Dendritic cell treated with granulocyte-macrophage colony-stimulating factor and Interleukin-4, amounts not matched to agents 40 ng/mL and 50 ng/mL, for 4 days (primary cell): ENCODE measurements at regions not wholly inside any gene's neighbourhood (a gene's known extent, or its start where the extent isn't known, plus 50 kb on each side); places are given as distances from the start of the nearest gene placed in this dataset.
"Not testable (repeated sequence)": the region's sequence is repeated elsewhere in the genome, so short reads cannot be mapped to it uniquely, and the experiment has no call there.

Experiments used
- H3K27ac Mint-ChIP-seq: one replicate; pipeline ENCODE4 v1.8.0; 2022; ENCODE audit warnings: mild to moderate bottlenecking, mixed read lengths
- H3K27me3 Mint-ChIP-seq: one replicate; pipeline ENCODE4 v1.8.0; 2022; ENCODE audit warnings: mild to moderate bottlenecking, mixed read lengths
- H3K36me3 Mint-ChIP-seq: one replicate; pipeline ENCODE4 v1.8.0; 2022; ENCODE audit warnings: low read depth, mixed read lengths
- H3K4me1 Mint-ChIP-seq: one replicate; pipeline ENCODE4 v1.8.0; 2022; ENCODE audit warnings: low read depth, mixed read lengths
- H3K4me3 Mint-ChIP-seq: one replicate; pipeline ENCODE4 v1.8.0; 2022; ENCODE audit warnings: mild to moderate bottlenecking, moderate library complexity, mixed read lengths
- H3K9me3 Mint-ChIP-seq: one replicate; pipeline ENCODE4 v1.8.0; 2022; ENCODE audit warnings: mixed read lengths
- intact Hi-C: fragments of 100-400 bp; cut with micrococcal nuclease; formaldehyde crosslinking; loops from one replicate; pipeline ENCODE4 v1.15.0; 2022

DNA sequence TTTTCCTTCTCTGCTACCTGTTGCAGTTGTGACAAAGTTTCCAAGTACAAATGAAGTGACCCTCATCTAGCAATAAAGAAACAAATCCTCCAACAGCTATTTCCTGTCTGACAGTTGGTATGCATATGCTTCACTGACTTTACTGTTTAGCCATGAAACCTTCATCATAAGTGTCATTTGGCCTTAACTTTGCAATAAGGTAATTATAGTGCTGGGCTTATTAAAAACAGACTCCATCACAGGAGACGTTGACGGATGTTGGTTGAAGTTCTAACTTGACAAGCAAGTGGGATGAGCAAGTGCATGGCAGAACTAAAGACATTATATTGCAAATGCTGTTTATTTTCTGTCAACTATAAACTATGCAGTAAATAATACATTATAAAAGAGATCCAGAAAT lies 425.2 kb downstream of the RPS29 start:
- Mint-ChIP-seq H3K27me3 (no peaks in the 10 kb centered on the region), H3K4me3 (no peak overlapping the region), H3K4me1 (no peaks in the 10 kb centered on the region), H3K36me3 (no peaks in the 10 kb centered on the region), H3K27ac (no peak overlapping the region), H3K9me3 (no peaks in the 10 kb centered on the region)
- intact Hi-C loops = no loop called here

GRCh38 chr14:49159081-49159480 lies 427.1 kb downstream of the RPS29 start:
- H3K27ac Mint-ChIP-seq = no peak overlapping the region
- no peak overlapping the region for H3K4me3 Mint-ChIP-seq
- intact Hi-C loops = no loop called here
- no peaks in the 10 kb centered on the region for H3K27me3 Mint-ChIP-seq
- no peaks in the 10 kb centered on the region for H3K9me3 Mint-ChIP-seq
- H3K36me3 Mint-ChIP-seq = no peaks in the 10 kb centered on the region
- no peaks in the 10 kb centered on the region for H3K4me1 Mint-ChIP-seq

DNA sequence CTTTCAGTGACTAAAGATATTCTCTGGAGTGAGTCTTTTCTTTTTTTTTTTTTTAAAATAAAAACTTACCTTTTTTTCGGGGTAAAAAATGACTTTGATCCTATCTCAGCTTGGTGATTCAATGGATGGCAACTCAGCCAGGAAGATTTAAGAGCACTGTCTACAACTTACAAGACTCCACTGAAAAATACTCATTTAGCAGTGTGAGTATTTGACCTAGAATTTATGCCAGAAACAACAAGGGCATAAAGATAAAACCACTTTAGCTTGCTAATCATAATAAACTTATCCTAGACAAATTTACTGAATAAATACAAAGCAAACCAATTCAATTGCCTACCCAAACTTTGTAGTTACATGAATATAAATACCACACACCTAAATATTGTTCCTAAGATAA lies 446.6 kb downstream of the RPS29 start:
- Mint-ChIP-seq H3K9me3 (no peaks in the 10 kb centered on the region), H3K36me3 (no peaks in the 10 kb centered on the region), H3K27me3 (no peaks in the 10 kb centered on the region), H3K27ac (no peak overlapping the region), H3K4me3 (no peak overlapping the region), H3K4me1 (no peaks in the 10 kb centered on the region)
- intact Hi-C loops = no loop called here

DNA sequence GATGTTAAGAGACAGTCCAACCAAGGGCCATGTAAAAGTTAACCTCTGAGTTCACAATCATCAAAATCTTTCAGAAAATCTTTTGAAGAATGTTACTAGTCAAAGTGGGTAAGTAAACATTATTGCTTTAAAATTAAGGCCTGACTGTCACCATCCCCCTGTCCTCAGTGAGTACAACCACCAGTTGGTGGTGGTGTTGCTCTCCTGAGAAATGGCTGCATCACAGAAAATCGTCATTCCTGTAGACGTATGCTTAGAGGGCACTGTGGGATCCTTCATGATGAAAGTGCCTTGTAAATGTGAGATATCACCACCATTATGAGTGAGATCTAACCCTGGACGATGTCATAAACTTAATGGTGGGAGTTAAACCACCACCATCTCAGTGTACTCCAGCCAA lies 451.2 kb downstream of the RPS29 start:
- Mint-ChIP-seq H3K27ac (no peak overlapping the region), H3K4me3 (no peak overlapping the region), H3K36me3 (no peaks in the 10 kb centered on the region), H3K9me3 (peaks cover 11% of the 10 kb centered on the region), H3K27me3 (no peaks in the 10 kb centered on the region), H3K4me1 (no peaks in the 10 kb centered on the region)
- intact Hi-C loops = no loop called here

DNA sequence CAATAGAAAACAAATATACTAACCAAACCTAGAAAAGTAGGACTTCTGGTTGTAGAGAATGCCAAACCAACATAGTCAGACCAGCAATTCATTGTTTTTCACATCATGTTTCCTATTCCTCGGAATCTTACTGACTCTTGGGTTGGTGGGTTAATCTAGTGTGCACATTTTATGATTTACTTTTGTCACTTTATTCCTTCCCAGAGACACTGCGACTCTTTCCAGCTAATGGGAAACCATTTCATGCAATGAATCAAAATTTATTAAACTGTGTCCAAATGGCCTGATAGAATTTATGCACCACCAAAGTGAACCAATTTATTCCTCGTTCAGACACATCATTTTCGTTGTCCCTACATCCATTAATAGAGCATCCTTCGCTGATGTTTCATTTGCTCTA lies 464.9 kb downstream of the RPS29 start:
- H3K4me3 Mint-ChIP-seq = no peak overlapping the region
- intact Hi-C loops = no loop called here
- no peaks in the 10 kb centered on the region for H3K36me3 Mint-ChIP-seq
- no peaks in the 10 kb centered on the region for H3K9me3 Mint-ChIP-seq
- no peaks in the 10 kb centered on the region for H3K27me3 Mint-ChIP-seq
- no peaks in the 10 kb centered on the region for H3K4me1 Mint-ChIP-seq
- no peak overlapping the region for H3K27ac Mint-ChIP-seq

GRCh38 chr14:49114161-49114893 lies 471.9 kb downstream of the RPS29 start:
- H3K4me3 Mint-ChIP-seq = no peak overlapping the region

GRCh38 chr14:49106741-49107667 lies 479.2 kb downstream of the RPS29 start:
- H3K4me1 Mint-ChIP-seq = no peaks in the 10 kb centered on the region
- H3K36me3 Mint-ChIP-seq = no peaks in the 10 kb centered on the region
- intact Hi-C loops = no loop called here
- no peak overlapping the region for H3K27ac Mint-ChIP-seq
- H3K27me3 Mint-ChIP-seq = no peaks in the 10 kb centered on the region
- peaks cover 8% of the 10 kb centered on the region for H3K9me3 Mint-ChIP-seq
- no peak overlapping the region for H3K4me3 Mint-ChIP-seq

More at GRCh38 chr14:49114161-49114893, 471.9 kb downstream of the RPS29 start:
- no peaks in the 10 kb centered on the region for H3K27me3 Mint-ChIP-seq
- H3K36me3 Mint-ChIP-seq = no peaks in the 10 kb centered on the region
- intact Hi-C loops = no loop called here
- H3K4me1 Mint-ChIP-seq = no peaks in the 10 kb centered on the region
- H3K27ac Mint-ChIP-seq = no peak overlapping the region
- H3K9me3 Mint-ChIP-seq = no peaks in the 10 kb centered on the region

DNA sequence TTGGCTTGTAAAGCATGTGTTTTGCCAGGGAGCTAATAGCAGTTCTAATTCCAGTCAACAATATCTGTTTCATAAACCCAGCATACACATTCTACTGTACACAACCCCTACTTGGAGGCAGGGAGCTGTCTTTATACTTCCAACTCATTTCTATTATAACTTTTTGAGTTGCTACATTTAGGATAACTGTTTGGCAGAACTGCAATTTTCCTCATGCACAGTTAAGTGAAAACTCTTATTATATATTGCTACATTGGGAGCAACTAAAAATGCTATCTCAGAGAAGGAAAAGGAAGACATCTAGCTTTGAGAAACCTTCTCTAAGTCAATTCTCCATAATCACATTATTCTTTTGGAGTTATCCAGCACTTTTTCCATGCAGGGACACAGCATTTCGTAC lies 480.2 kb downstream of the RPS29 start:
- intact Hi-C loops = no loop called here
- Mint-ChIP-seq H3K4me3 (no peak overlapping the region), H3K27ac (no peak overlapping the region), H3K9me3 (peaks cover 8% of the 10 kb centered on the region), H3K27me3 (no peaks in the 10 kb centered on the region), H3K36me3 (no peaks in the 10 kb centered on the region), H3K4me1 (no peaks in the 10 kb centered on the region)

GRCh38 chr14:49105512-49105911 lies 480.7 kb downstream of the RPS29 start:
- peaks cover 8% of the 10 kb centered on the region for H3K9me3 Mint-ChIP-seq
- H3K27me3 Mint-ChIP-seq = no peaks in the 10 kb centered on the region
- H3K27ac Mint-ChIP-seq = no peak overlapping the region
- H3K36me3 Mint-ChIP-seq = no peaks in the 10 kb centered on the region
- intact Hi-C loops = no loop called here
- no peaks in the 10 kb centered on the region for H3K4me1 Mint-ChIP-seq
- no peak overlapping the region for H3K4me3 Mint-ChIP-seq

DNA sequence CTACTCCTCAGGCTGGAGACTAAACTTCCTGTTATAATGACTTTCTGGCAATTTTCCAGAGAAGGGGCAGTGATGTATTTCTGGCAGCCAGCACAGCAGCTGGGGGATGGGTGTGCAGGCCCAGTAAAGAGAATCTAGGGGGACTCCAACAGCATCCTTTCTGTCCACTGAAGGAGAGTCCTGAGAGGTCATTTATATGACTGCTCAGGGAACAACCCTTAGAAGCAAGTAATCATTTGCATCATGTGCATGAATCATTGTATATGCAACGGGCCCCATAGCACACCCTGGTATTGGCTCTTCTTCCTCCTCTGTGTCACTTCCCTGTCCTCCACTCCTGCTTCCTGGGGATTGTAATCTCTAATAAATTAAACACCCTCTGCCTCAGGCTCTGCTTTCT lies 493.8 kb downstream of the RPS29 start:
- Mint-ChIP-seq H3K27ac (no peak overlapping the region), H3K27me3 (no peaks in the 10 kb centered on the region), H3K9me3 (no peaks in the 10 kb centered on the region), H3K4me3 (no peak overlapping the region), H3K36me3 (no peaks in the 10 kb centered on the region), H3K4me1 (no peaks in the 10 kb centered on the region)
- intact Hi-C loops = no loop called here

- no peak overlapping the region for H3K4me3 Mint-ChIP-seq
- H3K27ac Mint-ChIP-seq = no peak overlapping the region
- no peaks in the 10 kb centered on the region for H3K36me3 Mint-ChIP-seq
- intact Hi-C loops = no loop called here
- no peaks in the 10 kb centered on the region for H3K27me3 Mint-ChIP-seq
- no peaks in the 10 kb centered on the region for H3K4me1 Mint-ChIP-seq
- no peaks in the 10 kb centered on the region for H3K9me3 Mint-ChIP-seq
These were observed 497.1 kb downstream of the RPS29 start for GRCh38 chr14:49089107-49089506.

DNA sequence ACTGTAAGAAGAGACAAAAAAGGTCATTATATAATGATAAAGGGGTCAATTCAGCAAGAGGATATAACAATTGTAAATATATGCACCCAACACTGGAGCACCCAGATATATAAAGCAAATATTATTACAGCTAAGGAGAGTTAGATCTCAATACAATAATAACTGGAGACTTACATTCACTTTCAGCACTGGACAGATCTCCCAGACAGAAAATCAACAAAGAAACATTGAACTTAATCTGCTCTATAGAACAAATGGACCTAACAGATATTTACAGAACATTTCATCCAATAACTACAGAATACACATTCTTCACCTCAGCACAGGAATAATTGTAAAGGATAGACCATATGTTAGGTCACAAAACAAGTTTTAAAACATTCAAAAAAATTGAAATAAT lies 512.9 kb downstream of the RPS29 start:
- intact Hi-C loops, H3K27me3 Mint-ChIP-seq, H3K4me1 Mint-ChIP-seq: not testable (repeated sequence)

GRCh38 chr14:49058511-49058910 lies 527.7 kb downstream of the RPS29 start:
- Mint-ChIP-seq H3K4me3 (no peak overlapping the region), H3K4me1 (no peaks in the 10 kb centered on the region), H3K27me3 (no peaks in the 10 kb centered on the region), H3K27ac (no peak overlapping the region), H3K36me3 (no peaks in the 10 kb centered on the region), H3K9me3 (peaks cover under 1% of the 10 kb centered on the region)
- intact Hi-C loops = no loop called here

More for the DNA sequence above, 512.9 kb downstream of the RPS29 start:
- H3K36me3 Mint-ChIP-seq, H3K4me3 Mint-ChIP-seq, H3K27ac Mint-ChIP-seq: not testable (repeated sequence)
- H3K9me3 Mint-ChIP-seq = peaks cover 14% of the 10 kb centered on the region

GRCh38 chr14:49057838-49058510 lies 528.2 kb downstream of the RPS29 start:
- Mint-ChIP-seq H3K4me3 (no peak overlapping the region), H3K27me3 (no peaks in the 10 kb centered on the region), H3K4me1 (no peaks in the 10 kb centered on the region), H3K9me3 (no peaks in the 10 kb centered on the region), H3K36me3 (no peaks in the 10 kb centered on the region), H3K27ac (no peak overlapping the region)
- intact Hi-C loops = no loop called here
